ENCODE measurements at regions not wholly inside any gene's neighbourhood (a gene's known extent, or its start where the extent isn't known, plus 50 kb on each side); places are given as distances from the start of the nearest gene placed in this dataset.

- RAD21 ChIA-PET (ENCODE audit: low non-redundant PET in 1 of 2, low total read pairs in 2 of 2, uncharacterized antibody in 2 of 2, unreplicated experiment in 2 of 2): no interaction called here
- H3K27me3 ChIP-seq (ENCODE audit: insufficient read depth, low read length): no peaks in the 10 kb centered on the region
- ATAC-seq (no peak), DNase-seq (ENCODE audit: low read depth, low spot score) (no peak)
- POLR2A ChIA-PET: no interaction called here
- H3K27ac ChIP-seq (ENCODE audit: low read depth, low read length): no peak overlapping the region
- H3K4me3 ChIP-seq (replicated peaks in 1 of 2; ENCODE audit: low read depth in 1 of 2, low read length in 2 of 2): no peak overlapping the region
- no peaks in the 10 kb centered on the region for H3K9me2 ChIP-seq (ENCODE audit: insufficient read depth)
- intact Hi-C loops (cut with micrococcal nuclease): no loop called here
- H3K9me3 ChIP-seq (ENCODE audit: control insufficient read depth in 1 of 2, insufficient read depth in 1 of 2, low read depth in 1 of 2, low read length in 2 of 2): no peaks in the 10 kb centered on the region
- CTCF ChIA-PET: no interaction called here
- no peak for TF ChIP-seq CTCF (IDR thresholded peaks at IDR 0.05 in 2 of 3, conservative IDR thresholded peaks at IDR 0.05 in 1 of 3; ENCODE audit: borderline replicate concordance in 1 of 3, insufficient read depth in 1 of 3, low read depth in 2 of 3, low read length in 2 of 3)
- TF ChIP-seq ZNF274 (IDR thresholded peaks at IDR 0.05; ENCODE audit: low read depth, low read length): no peak
- no peak for TF ChIP-seq EGR1 (IDR thresholded peaks at IDR 0.05; ENCODE audit: low read depth)
- no peak for TF ChIP-seq FOSL1 (IDR thresholded peaks at IDR 0.05; ENCODE audit: low read depth)
- TF ChIP-seq ZFX (IDR thresholded peaks at IDR 0.05): no peak
- BruUV-seq (replicated peaks): no TSS peak
- H3K9ac ChIP-seq (ENCODE audit: low read length): no peak overlapping the region
- H3K79me2 ChIP-seq (ENCODE audit: insufficient read depth, low read length): no peaks in the 10 kb centered on the region
- H3K4me2 ChIP-seq (ENCODE audit: low read length): no peak overlapping the region
- no peaks in the 10 kb centered on the region for H4K20me1 ChIP-seq (ENCODE audit: insufficient read depth)
- no peaks in the 10 kb centered on the region for H3K4me1 ChIP-seq (ENCODE audit: control insufficient read depth in 1 of 2, insufficient read depth in 2 of 2, low read length in 2 of 2)
- H2AFZ ChIP-seq (ENCODE audit: low read depth, low read length, poor library complexity, severe bottlenecking): no peak overlapping the region
- no peaks in the 10 kb centered on the region for H3K36me3 ChIP-seq (ENCODE audit: control insufficient read depth in 1 of 2, insufficient read depth in 2 of 2, low read length in 2 of 2)
Measured at GRCh38 chr4:179927473-179927872, 2315.7 kb upstream of the TENM3 start.

GRCh38 chr4:179941911-179942310 lies 2301.3 kb upstream of the TENM3 start:
- Histone ChIP-seq H3K27me3 (ENCODE audit: insufficient read depth, low read length) (no peaks in the 10 kb centered on the region), H3K9ac (ENCODE audit: low read length) (no peak overlapping the region), H3K27ac (ENCODE audit: low read depth, low read length) (no peak overlapping the region), H4K20me1 (ENCODE audit: insufficient read depth) (no peaks in the 10 kb centered on the region), H3K9me3 (ENCODE audit: control insufficient read depth in 1 of 2, insufficient read depth in 1 of 2, low read depth in 1 of 2, low read length in 2 of 2) (no peaks in the 10 kb centered on the region), H3K4me2 (ENCODE audit: low read length) (no peak overlapping the region), H2AFZ (ENCODE audit: low read depth, low read length, poor library complexity, severe bottlenecking) (no peak overlapping the region), H3K36me3 (ENCODE audit: control insufficient read depth in 1 of 2, insufficient read depth in 2 of 2, low read length in 2 of 2) (no peaks in the 10 kb centered on the region), H3K4me1 (ENCODE audit: control insufficient read depth in 1 of 2, insufficient read depth in 2 of 2, low read length in 2 of 2) (no peaks in the 10 kb centered on the region), H3K4me3 (replicated peaks in 1 of 2; ENCODE audit: low read depth in 1 of 2, low read length in 2 of 2) (no peak overlapping the region), H3K9me2 (ENCODE audit: insufficient read depth) (no peaks in the 10 kb centered on the region), H3K79me2 (ENCODE audit: insufficient read depth, low read length) (no peaks in the 10 kb centered on the region)
- TF ChIP-seq CTCF (IDR thresholded peaks at IDR 0.05 in 2 of 3, conservative IDR thresholded peaks at IDR 0.05 in 1 of 3; ENCODE audit: borderline replicate concordance in 1 of 3, insufficient read depth in 1 of 3, low read depth in 2 of 3, low read length in 2 of 3) (no peak), CEBPB (IDR thresholded peaks at IDR 0.05; ENCODE audit: low read depth) (no peak), EZH2 (IDR thresholded peaks at IDR 0.05) (no peak), ZNF274 (IDR thresholded peaks at IDR 0.05; ENCODE audit: low read depth, low read length) (no peak), RAD21 (IDR thresholded peaks at IDR 0.05; ENCODE audit: low read depth) (no peak)
- TF ChIP-seq, protein P1, sequence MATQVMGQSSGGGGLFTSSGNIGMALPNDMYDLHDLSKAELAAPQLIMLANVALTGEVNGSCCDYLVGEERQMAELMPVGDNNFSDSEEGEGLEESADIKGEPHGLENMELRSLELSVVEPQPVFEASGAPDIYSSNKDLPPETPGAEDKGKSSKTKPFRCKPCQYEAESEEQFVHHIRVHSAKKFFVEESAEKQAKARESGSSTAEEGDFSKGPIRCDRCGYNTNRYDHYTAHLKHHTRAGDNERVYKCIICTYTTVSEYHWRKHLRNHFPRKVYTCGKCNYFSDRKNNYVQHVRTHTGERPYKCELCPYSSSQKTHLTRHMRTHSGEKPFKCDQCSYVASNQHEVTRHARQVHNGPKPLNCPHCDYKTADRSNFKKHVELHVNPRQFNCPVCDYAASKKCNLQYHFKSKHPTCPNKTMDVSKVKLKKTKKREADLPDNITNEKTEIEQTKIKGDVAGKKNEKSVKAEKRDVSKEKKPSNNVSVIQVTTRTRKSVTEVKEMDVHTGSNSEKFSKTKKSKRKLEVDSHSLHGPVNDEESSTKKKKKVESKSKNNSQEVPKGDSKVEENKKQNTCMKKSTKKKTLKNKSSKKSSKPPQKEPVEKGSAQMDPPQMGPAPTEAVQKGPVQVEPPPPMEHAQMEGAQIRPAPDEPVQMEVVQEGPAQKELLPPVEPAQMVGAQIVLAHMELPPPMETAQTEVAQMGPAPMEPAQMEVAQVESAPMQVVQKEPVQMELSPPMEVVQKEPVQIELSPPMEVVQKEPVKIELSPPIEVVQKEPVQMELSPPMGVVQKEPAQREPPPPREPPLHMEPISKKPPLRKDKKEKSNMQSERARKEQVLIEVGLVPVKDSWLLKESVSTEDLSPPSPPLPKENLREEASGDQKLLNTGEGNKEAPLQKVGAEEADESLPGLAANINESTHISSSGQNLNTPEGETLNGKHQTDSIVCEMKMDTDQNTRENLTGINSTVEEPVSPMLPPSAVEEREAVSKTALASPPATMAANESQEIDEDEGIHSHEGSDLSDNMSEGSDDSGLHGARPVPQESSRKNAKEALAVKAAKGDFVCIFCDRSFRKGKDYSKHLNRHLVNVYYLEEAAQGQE (IDR thresholded peaks at IDR 0.05; ENCODE audit: low read depth): no peak
- BruUV-seq (replicated peaks): no TSS peak
- ChIA-PET CTCF (no interaction called here), RAD21 (ENCODE audit: low non-redundant PET in 1 of 2, low total read pairs in 2 of 2, uncharacterized antibody in 2 of 2, unreplicated experiment in 2 of 2) (no interaction called here), POLR2A (no interaction called here)
- ATAC-seq (no peak), DNase-seq (ENCODE audit: low read depth, low spot score) (no peak)
- intact Hi-C loops (cut with micrococcal nuclease): no loop called here

All from HCT116 (cell line).